ENCODE measurements at regions not wholly inside any gene's neighbourhood (a gene's known extent, or its start where the extent isn't known, plus 50 kb on each side); places are given as distances from the start of the nearest gene placed in this dataset.

GRCh38 chr16:88281858-88282563, 100.7 kb upstream of the ZNF469 start:
- no peak for TF ChIP-seq CTCF (IDR thresholded peaks at IDR 0.05)
- no peak for TF ChIP-seq POLR2A (IDR thresholded peaks at IDR 0.05)
